ENCODE measurements at regions not wholly inside any gene's neighbourhood (a gene's known extent, or its start where the extent isn't known, plus 50 kb on each side); places are given as distances from the start of the nearest gene placed in this dataset.

GRCh38 chr1:227450489-227450888 is 112.9 kb upstream of the ZNF678 start:
- DNase-seq (ENCODE audit: low spot score), result no peak

DNA sequence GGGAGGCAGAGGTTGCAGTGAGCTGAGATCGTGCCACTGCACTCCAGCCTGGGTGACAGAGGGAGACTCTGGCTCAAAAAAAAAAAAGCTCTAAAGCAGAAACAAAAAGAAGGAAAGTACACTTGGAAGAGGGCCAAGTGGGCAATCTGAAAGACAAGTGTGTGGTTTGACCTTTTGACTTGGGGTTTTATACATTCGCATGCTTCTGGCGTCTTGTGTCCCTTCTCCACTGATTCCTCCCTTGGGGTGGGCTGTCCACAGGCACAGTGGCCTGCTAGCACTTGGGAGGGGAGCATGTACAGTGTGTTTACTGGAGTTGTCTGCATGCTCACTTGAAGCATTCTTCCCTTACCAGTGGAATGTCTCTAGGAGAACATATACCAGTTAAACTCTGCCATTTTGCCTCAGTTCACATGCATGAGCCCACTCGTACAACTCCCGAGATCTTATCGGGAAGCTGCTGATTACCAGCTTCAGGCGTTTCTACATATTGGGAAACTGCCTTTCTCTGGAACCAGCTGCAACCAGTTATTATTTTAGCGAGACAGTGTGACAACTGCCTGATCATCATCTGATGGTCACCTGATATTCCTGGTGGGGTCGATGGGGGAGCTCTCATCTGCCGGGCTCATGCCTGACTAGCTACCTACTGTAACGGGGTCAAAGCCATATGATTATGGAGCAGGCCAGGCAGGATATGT is 113.5 kb upstream of the ZNF678 start:
- no peak for DNase-seq (ENCODE audit: low spot score)

DNA sequence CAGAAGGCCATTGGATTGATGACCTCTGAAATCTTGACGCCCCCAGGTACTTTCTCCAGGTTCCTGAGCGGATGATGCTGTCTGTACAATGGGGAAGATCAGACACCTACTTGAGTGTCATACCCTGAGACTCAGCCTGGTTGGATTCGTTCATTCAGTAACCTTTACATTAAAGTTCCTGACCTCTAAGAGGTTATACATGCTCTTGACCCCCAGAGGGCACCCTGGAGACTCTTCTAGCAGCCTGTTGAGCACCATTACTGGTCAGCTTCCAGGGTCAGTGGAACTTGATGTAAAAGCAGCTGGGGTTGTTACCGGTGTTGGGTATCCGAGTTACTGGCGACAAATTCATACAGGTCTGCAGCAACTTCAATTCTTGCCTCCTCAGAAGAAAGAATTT is 114.3 kb upstream of the ZNF678 start:
- DNase-seq (ENCODE audit: low spot score), result peak; percentile 60

DNA sequence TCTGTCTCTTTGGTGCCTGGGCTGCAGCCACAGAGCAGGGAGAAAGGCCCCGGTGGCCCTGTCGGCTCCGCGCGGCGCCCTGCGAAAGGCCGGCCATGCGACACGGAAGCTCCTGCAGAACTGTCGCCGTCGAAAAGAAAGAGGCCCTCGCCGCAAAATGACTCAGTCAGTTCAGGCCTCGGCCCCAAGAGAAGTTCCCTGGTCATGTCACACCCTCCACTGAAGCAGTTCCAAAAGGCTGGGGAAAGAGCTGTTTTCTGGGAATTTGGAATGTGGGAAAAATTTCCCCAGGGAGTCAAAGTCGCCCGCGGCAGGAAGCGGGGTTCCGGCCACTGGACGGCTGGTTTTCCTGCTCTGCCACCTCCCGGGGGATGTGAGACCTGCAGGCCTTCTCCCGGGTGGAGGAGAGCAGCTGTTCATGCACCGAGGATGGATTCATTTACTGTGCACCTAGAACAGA is 115.8 kb upstream of the ZNF678 start:
- no peak for DNase-seq (ENCODE audit: low spot score)

DNA sequence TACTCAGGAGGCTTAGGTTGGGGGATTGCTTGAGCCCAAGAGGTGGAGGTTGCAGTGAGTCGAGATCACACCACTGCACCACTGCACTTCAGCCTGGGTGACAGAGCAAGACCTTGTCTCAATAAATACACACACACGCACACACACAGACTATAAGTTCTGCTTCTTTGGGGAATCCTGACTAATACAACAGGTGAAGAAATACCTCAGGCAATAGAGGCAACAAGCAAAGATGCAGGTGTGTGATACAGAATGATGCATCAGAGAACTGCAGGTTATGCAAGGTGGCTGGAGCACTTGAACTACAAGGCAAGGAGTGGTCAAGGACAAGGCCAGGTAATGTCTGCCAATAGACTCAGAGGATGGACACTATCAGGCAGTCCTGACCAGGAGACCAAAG is 117.6 kb upstream of the ZNF678 start:
- no peak for DNase-seq (ENCODE audit: low spot score)

GRCh38 chr1:227445092-227445674 is 118.2 kb upstream of the ZNF678 start:
- DNase-seq (ENCODE audit: low spot score), result no peak

DNA sequence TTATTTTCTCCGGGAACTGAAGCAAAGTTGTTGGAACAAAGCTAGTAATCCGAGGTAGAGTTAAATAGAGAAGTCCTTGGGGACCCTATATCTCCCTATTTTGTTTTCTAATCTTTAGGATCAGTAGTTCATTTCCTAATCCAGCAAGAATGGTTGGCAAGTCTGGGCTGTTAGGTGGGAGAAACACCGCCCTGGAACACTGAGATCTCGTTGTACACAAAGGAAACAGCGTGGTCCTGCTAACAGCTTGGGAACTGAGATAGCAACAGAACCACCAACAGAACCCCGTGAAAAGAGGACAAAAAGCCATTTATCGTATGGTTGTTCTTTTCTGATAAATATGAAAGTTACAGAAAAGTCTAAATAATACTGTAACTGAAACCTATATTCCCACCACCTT is 121.9 kb upstream of the CDC42BPA start:
- DNase-seq (ENCODE audit: low spot score), result no peak

DNA sequence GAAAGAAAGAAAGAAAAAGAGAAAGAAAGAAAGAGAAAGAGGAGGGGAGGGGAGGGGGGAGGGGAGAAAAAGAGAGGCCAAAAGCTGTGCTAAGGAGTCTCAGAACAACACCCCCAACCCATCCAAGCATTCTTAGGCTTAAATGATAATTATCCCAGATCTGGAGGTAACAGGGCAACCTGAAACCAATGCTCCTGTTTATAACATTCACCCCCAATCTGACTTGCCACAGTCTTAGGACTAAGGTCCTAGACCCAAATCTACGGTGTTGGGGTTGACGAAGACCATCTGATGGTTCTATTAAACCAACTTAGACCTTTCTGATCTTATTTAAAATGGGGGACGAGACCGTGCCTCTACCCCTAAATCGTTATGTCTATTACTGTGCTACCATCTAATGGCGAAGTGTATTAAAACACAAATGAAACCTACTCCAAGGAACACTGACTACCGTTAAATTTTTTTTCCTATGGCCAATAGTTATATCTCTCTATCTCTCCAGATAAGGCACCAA is 119.3 kb upstream of the CDC42BPA start:
- DNase-seq (ENCODE audit: low spot score), result peak; percentile 85

DNA sequence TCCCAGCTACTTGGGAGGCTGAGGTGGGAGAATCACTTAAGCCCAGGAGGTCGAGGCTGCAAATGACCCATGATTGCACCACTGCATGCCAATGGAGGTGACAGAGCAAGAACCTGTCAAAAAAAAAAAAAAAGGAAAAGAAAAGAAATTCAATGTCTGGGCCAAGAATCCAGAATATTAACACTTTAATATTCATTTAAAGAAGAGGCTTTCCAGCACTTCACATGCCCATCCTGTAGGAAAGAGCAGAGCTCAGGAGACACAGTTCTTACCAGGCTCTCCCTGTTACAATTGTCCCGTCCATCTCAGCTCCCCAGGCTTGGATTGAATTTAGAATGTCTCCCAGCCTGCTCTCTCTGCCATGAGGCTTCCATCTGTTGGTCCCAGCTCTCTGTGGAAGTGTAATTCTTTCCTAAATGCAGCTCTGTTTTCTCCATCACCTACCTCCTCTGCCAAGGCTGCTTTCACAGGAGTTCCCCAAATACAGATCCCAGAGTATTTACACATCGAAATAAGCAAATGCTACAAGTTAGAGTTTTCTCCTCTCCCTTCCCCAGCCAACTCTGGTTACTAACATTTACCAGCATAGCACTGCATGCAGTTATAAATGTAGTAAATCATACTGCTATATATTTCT is 116.6 kb upstream of the CDC42BPA start:
- DNase-seq (ENCODE audit: low spot score), result no peak

DNA sequence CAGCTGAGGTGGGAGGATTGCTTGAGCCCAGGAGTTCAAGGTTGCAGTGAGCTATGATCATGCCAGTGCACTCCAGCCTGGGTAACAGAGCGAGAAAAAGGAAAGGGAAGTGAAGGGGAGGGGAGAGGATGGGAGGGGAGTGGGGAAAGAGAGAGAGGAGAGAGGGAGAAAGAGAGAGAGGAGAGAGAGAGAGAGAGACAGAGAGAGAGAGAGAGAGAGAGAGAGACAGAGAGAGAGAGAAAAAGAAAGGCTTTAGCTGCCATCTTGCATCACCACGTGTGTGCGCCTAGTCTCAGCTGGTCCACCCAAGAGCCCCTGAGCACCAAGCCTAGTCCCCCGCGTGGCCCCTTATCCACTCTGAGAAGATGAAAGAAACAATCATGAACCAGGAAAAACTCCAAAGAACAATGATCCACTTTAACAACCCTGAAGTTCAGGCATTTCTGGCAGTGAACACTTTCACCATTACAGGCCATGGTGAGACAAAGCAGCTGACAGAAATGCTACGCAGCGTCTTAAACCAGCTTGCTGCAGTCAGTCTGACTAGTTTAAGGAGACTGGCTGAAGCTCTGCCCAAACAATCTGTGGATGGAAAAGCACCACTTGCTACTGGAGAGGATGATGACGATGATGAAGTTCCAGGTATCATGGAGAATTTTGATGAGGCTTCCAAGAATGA is 115.5 kb upstream of the CDC42BPA start:
- DNase-seq (ENCODE audit: low spot score), result no peak

DNA sequence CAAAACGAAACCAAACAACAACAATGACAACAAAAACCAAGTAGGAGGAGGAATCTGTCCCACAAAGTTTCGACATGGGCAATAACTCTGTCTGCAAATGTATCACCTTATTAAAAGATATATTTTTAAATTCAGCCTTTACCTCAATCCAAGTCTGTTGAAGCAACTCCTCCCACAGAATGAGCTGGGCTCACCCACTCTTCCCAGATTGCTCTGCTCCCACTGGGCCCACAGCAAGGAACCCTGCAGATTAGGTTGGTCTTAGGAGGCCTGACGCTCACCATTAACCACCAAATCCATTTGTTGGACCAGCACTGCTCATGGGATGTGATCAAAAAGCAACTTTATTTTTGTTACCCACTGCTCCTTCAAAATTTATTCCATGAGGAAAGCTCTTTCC is 114.7 kb upstream of the CDC42BPA start:
- no peak for DNase-seq (ENCODE audit: low spot score)

DNA sequence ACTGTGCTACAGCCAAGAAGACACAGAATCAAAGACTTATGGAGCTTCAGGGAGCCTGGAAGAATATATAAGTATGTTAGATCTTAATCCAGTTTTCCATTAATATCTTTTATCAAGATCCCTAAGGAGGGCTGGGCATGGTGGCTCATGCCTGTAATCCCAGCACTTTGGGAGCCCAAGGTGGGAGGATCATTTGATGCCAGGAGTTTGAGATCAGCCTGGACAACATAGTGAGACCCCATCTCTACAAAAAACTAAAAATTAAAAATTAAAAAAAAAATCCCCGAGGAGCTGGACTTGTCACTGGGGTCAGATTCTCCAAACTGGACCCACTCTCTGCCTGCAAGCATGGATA is 113.9 kb upstream of the CDC42BPA start:
- DNase-seq (ENCODE audit: low spot score), result no peak

GRCh38 chr1:227429447-227430359 is 111.4 kb upstream of the CDC42BPA start:
- DNase-seq (ENCODE audit: low spot score), result peak; percentile 21

GRCh38 chr1:227428803-227429202 is 110.5 kb upstream of the CDC42BPA start:
- peak; percentile 90 for DNase-seq (ENCODE audit: low spot score)

GRCh38 chr1:227427411-227427810 is 109.1 kb upstream of the CDC42BPA start:
- DNase-seq (ENCODE audit: low spot score), result no peak

- peak; percentile 12 for DNase-seq (ENCODE audit: low spot score)
Measured at GRCh38 chr1:227424953-227425352, 106.7 kb upstream of the CDC42BPA start.

DNA sequence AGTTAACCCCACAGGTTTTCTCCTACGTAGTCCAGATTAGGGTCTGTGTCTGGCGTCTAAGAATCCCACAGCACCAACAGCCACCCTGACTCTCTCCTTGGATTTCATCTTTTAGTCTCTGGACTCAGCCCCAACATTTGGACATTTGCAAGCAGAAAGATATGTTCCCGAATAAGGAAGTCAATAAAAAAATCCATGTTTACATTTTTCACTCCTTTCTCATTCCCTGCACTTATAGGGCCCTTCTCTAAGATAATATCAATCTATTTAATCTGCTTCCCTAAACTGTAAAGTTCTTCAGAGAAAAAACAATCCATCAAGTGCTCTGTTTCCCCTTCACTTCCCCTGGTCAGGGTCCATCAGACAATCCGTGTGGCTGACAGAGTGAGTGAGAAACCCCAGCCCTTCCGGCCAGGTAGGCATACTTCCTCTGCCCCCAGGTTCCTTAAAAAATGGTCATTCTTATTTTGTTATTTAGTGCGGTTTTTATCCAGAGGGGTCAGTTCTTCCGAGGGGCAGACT is 105.9 kb upstream of the CDC42BPA start:
- DNase-seq (ENCODE audit: low spot score), result no peak

- no peak for DNase-seq (ENCODE audit: low spot score)
Measured at GRCh38 chr1:227422581-227422980, 104.3 kb upstream of the CDC42BPA start.

DNA sequence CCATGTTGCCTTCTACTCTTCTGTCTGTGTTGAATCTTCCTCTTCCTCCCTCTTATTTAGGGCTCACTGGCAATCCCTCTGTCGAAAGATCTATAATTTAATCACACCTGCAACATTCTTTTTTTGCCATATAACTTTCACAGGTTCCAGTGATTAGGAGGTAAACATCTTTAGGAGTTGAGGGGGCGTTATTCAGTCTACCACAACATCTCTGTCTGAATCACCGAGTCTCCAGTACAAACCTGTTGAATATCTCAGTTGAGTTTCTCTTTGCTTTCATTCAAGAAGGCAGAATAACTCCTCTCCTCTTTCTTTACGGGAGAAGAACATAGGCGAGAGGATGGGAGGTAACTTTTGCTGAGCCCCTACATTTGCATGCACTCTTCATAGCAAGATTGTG is 101.9 kb upstream of the CDC42BPA start:
- DNase-seq (ENCODE audit: low spot score), result no peak

DNA sequence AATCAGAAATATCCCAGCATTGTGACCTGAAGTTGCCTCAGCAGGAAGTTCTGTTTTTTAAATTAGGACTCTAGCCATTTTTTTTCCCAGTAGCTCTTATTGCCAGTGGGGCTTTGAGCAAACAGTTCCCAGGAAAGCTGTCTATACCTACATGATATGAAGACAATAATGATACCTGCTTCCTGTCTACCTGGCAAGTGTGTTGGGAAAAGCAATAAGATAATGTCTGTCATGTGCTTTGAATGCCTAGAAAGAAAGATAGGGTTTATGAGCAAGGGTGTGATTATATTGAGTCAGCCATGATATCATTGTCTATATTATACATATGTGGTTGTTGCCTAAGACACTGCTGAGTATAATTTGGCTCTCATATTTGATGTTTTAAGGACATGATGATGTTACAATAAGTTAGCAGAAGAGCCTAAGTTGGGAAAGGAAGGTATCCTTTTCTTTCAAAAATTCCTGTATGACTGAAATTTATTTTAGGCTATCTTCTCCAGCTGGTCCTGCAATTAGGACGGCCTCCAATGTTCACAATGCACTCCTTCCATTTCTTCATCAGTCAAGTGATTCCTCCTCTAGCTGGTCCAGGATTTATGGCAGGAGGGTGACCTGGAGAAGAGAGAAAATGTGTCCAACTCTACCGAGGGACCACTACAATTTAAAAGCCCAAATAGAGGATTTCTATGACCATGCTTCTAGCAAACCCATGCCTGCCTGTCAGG is 99.6 kb upstream of the CDC42BPA start:
- no peak for DNase-seq (ENCODE audit: low spot score)

All from LoVo (cell line).